OCI-LY1 (cell line): ENCODE measurements at regions not wholly inside any gene's neighbourhood (a gene's known extent, or its start where the extent isn't known, plus 50 kb on each side); places are given as distances from the start of the nearest gene placed in this dataset.

Source experiments
- CTCF ChIP-seq: fragments of 200-600 bp; sonication (generic), shearing (Covaris generic); IDR thresholded peaks from 2 replicates; pipeline ENCODE4 v1.5.1; 2017; ENCODE audit warnings: mild to moderate bottlenecking, antibody characterized with exemption, low read length, moderate library complexity, mixed read lengths
- EZH2 ChIP-seq: fragments of 200-600 bp; sonication (generic), shearing (Covaris generic); IDR thresholded peaks from 2 replicates; pipeline ENCODE4 v1.8.0; 2017; ENCODE audit warnings: borderline replicate concordance, mixed run types, mild to moderate bottlenecking, antibody characterized with exemption, low read length, moderate library complexity, mixed read lengths

GRCh38 chr9:25302601-25303000 is 375.6 kb downstream of the TUSC1 start:
- TF ChIP-seq CTCF (no peak), EZH2 (no peak)
